ENCODE measurements at regions not wholly inside any gene's neighbourhood (a gene's known extent, or its start where the extent isn't known, plus 50 kb on each side); places are given as distances from the start of the nearest gene placed in this dataset.

DNA sequence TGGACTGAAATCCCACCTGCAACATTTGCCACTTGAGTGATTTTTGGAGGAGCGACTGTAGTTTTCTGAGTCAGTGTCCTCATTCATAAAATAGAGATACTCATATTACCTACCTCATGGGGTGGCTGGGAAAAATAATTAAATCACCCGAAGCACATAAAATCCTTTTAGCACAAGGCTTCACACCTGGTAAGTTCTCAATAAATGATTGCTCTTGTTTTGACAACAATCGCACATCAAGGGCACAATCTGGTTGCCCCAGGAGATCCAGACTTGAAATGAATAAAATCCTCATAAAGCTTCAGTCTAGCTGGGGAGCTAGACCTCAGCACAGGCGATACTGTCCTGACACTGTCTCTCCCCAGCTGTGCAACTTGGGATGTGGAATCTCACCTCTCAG, 76.0 kb upstream of the CCDC60 start:
- TF ChIP-seq, protein P1, sequence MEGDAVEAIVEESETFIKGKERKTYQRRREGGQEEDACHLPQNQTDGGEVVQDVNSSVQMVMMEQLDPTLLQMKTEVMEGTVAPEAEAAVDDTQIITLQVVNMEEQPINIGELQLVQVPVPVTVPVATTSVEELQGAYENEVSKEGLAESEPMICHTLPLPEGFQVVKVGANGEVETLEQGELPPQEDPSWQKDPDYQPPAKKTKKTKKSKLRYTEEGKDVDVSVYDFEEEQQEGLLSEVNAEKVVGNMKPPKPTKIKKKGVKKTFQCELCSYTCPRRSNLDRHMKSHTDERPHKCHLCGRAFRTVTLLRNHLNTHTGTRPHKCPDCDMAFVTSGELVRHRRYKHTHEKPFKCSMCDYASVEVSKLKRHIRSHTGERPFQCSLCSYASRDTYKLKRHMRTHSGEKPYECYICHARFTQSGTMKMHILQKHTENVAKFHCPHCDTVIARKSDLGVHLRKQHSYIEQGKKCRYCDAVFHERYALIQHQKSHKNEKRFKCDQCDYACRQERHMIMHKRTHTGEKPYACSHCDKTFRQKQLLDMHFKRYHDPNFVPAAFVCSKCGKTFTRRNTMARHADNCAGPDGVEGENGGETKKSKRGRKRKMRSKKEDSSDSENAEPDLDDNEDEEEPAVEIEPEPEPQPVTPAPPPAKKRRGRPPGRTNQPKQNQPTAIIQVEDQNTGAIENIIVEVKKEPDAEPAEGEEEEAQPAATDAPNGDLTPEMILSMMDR (IDR thresholded peaks at IDR 0.05) = no peak
- no peak for DNase-seq (ENCODE audit: low spot score)
- Histone ChIP-seq H3K27ac (no peak overlapping the region), H3K4me3 (no peak overlapping the region)

DNA sequence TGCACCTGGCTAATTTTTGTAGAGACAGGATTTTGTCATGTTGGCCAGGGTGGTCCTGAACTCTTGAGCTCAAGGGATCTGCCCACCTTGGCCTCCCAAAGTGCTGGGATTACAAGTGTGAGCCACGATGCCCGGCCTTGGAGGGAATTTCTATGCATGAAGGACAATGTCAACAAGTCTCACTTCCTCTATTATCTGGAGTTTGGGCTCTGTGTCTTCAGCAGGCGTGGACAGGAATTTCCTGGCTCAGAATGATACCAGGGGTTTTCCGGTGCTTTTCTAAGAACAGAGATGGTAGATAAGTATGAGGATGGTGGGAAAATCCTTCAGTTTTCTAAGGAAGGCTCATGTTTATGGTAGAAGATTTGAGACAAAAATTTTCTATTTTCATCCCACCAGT, 75.0 kb upstream of the CCDC60 start:
- Histone ChIP-seq H3K27ac (no peak overlapping the region), H3K4me3 (no peak overlapping the region)
- TF ChIP-seq, protein P1 (IDR thresholded peaks at IDR 0.05) = no peak
- no peak for DNase-seq (ENCODE audit: low spot score)

DNA sequence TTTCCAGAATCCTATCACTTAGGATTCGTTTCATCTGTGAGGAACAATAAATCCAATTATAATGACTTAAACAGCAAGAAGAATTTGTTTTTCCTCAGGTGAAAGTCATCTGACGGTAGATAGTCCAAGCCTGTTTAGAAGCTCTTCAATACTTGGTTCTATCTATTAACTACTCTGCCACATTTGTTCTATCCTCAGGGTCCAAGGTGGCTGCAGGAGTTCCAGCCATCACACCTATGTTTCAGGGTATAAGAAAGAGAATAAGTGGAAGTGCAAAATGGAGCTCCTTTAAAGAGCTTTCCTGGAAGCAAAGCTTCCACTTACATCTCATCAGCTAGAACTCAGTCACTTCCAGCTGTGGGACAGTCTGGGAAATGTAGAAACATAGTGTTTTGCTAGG, 72.1 kb upstream of the CCDC60 start:
- TF ChIP-seq, protein P1 (IDR thresholded peaks at IDR 0.05) = no peak
- no peak overlapping the region for H3K27ac ChIP-seq
- no peak overlapping the region for H3K4me3 ChIP-seq
- DNase-seq (ENCODE audit: low spot score) = no peak

DNA sequence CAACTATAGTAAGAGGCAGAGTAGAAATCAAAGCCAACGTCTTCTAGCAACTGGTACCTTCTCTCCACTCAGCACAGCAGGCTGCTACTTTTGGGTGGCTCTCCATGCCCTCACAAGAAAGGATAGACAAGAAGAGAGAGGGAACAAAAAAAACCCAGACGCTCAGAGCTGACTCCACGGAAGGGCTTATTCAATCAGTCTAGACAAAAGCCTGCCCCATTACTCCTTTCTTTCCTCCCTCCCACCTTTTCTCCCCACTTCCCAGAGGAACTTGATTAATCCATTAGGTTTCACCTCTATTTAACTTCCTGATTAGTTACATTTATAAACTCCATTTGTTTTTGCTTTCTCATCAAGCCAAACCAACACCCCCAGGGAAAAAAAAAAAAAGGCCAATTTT, 71.1 kb upstream of the CCDC60 start:
- H3K27ac ChIP-seq = no peak overlapping the region
- TF ChIP-seq, protein P1 (IDR thresholded peaks at IDR 0.05) = no peak
- H3K4me3 ChIP-seq = no peak overlapping the region
- no peak for DNase-seq (ENCODE audit: low spot score)

DNA sequence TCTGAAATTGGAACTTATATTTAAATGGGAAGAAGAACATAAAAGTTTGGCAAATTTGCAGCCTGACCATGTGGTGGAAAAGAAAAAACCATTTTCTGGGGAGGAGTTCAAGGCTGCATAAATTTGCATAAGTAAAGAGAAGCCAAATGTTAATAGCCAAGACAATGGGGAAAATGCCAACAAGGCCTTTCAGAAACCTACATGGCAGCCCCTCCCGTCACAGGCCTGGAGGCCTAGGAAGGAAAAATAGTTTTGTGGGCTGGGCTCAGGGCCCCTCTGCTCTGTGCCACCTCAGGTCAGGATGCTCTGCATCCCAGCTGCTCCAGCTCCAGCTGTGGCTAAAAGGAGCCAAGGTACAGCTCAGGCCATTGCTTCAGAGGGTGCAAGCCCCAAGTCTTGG, 67.6 kb upstream of the CCDC60 start:
- Histone ChIP-seq H3K4me3 (no peak overlapping the region), H3K27ac (no peak overlapping the region)
- TF ChIP-seq, protein P1 (IDR thresholded peaks at IDR 0.05) = no peak
- DNase-seq (ENCODE audit: low spot score) = no peak

DNA sequence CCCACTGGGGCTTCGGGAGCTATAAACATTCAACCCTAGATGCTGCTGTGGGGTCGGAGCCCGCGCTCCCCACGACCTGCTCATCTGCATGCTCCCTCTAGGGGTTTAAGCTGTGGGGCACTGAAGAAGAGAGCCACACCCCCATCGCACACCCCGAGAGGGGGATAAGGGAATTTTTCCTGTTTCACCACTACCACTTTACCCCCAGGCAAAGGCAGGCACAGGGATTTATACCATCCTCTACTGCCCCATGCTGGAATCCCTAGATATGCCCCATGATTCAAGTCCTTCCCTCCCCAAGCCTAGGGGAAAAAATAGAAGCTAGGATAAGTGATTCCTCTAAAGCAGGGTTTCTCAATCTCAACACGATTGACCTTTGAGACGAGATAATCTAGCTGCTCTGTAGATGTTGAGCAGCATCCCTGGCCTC, 59.9 kb upstream of the CCDC60 start:
- DNase-seq (ENCODE audit: low spot score) = no peak
- TF ChIP-seq, protein P1 (IDR thresholded peaks at IDR 0.05) = no peak
- H3K4me3 ChIP-seq = no peak overlapping the region

DNA sequence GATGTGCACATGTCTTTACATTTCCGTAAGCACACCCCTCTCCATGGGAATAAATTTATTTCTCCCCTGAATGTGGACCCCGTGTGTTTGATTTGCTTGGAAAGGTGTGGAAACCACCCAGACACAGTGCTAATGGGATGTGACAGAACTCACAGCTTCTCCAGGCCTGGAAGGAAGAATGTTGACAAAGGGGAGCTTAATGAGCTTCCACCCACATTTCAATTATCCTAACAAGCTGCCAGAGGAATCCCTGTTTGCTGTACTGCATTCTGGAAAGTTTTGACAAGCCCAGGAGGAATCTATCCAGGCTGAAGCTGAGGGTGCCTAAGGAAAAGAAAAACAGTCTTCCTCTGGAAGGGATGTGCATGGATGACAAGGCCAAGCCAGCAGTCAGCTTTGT, 51.2 kb upstream of the CCDC60 start:
- Histone ChIP-seq H3K27ac (no peak overlapping the region), H3K4me3 (no peak overlapping the region)
- no peak for DNase-seq (ENCODE audit: low spot score)
- TF ChIP-seq, protein P1 (IDR thresholded peaks at IDR 0.05) = no peak

More for the DNA sequence above, 59.9 kb upstream of the CCDC60 start:
- H3K27ac ChIP-seq = no peak overlapping the region
